Stimulated activated CD8-positive, alpha-beta memory T cell treated with anti-CD3 and anti-CD28 coated beads, Interleukin-12 subunit alpha, Interleukin-12 subunit beta, amount 100 ng/mL, for 4 hours (primary cell): ENCODE measurements at regions not wholly inside any gene's neighbourhood (a gene's known extent, or its start where the extent isn't known, plus 50 kb on each side); places are given as distances from the start of the nearest gene placed in this dataset.
"Not testable (repeated sequence)": the region's sequence is repeated elsewhere in the genome, so short reads cannot be mapped to it uniquely, and the experiment has no call there.

Source experiments
- DNase-seq: peaks from one replicate; pipeline ENCODE4 v3.0.0-alpha.2; 2020; ENCODE audit warnings: low read depth

DNA sequence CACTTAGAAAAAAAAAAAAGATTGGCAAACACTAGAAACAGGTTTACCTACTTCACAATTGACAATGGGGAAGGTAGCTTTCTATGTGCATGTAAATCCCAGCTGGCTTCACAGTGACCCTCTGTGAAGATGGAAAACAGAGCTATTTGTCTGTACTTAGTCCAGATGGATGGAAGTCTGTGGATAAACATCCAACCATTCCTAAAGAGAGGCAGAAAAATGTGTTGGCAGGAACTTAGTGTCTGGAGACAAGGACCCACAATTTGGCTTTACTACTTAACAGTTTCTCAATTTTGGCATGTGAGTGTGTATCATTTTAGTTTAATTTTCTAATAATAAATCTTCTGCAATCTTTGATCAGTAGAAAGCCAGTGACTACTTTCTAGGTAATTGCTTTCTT is 154.4 kb downstream of the RAD51AP2 start:
- no peak for DNase-seq

DNA sequence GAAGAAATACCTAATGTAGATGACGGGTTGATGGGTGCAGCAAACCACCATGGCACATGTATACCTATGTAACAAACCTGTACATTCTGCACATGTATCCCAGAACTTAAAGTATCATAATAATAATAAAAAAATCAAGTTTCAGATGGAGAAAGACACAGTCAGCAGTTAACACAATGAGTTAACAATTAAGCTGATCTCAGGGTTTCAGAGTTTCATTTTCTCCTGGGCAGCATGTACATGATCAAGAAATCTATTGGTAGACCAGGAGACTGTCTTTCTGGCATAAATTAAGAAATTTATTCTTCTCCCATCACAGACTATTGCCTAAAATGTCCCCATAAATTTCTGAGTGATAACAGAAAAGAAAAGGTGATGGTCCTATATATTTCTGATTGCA is 155.3 kb downstream of the RAD51AP2 start:
- DNase-seq: no peak

DNA sequence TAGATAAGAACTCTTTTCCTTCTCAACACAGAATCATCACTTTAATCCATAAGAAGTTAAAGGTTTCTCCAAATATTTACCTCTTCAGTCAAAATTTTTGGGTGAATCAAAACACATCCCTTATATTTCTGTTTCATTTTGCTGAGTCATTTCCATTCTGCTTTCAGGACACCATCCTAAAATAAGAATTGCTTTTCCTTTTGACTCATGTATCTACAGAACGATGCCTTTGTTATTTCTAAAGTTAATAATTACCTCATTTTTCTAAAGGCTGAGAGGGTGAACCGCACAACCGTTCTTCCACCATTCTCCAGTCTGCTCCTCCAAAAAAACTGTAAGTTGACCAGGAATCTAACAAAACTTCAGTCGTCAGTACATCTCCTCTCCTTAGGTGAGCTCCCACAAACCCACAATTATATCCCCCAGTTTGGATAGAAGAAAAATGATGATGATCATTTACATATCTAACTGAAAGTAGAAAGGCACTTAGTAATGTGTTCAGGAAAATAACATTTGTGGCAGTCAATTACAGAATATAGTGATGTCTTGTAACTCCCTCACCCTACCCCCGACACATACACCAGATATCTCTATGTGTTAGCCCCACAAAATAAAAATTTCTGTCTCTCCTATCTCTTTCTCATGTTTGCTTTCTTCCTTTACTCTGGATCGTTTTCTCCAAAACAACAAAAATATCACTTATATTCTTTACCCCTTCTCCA is 162.5 kb downstream of the RAD51AP2 start:
- no peak for DNase-seq

DNA sequence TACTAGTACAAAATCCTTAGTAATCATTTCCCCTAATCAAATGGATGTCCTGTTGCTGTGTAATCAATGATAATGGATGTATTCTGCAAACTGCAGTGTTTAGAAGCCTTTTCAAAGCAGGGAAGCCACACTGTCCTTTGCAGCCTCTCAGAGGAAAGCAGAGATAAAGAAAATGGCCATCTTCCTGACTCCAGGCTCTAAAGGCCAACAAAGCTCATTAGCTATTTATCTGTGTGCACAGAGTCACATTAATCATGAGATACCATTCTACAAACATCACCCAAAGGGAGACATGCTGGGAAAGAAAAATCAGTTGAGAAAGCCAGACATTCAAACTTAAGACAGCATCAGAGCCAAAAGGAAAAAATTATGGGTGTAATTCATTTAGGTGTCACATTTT is 165.0 kb downstream of the RAD51AP2 start:
- no peak for DNase-seq

DNA sequence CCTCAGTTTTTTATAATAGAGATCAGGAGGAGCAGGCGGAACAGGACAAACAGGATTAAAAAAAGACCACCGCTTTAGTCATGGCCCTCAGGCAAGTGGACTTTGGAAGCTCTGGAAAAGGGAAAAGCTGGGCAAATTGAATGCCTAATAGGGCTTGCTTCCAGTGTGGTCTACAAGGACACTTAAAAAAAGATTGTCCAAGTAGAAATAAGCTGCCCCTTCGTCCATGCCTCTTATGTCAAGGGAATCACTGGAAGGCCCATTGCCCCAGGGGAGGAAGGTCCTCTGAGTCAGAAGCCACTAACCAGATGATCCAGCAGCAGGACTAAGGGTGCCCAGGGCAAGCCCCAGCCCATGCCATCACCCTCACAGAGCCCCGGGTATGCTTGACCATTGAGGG is 175.5 kb downstream of the RAD51AP2 start:
- DNase-seq: not testable (repeated sequence)

DNA sequence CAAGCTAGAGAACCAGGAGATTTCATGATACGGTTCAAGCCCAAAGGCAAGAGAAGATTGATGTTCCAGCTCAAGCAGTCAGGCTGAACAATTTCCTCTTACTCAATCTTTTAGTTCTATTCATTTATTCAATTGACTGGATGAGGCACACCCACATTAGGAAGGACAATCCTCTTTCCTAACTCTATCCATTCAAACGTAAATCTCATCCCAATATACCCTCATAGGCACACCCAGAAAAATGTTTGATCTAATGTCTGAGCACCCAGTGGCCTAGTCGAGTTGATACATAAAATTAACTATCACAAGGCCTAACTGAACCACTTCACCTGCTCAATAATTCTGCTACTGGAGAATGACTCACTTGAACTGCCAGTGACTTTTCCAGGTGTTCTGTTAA is 180.7 kb downstream of the RAD51AP2 start:
- no peak for DNase-seq

DNA sequence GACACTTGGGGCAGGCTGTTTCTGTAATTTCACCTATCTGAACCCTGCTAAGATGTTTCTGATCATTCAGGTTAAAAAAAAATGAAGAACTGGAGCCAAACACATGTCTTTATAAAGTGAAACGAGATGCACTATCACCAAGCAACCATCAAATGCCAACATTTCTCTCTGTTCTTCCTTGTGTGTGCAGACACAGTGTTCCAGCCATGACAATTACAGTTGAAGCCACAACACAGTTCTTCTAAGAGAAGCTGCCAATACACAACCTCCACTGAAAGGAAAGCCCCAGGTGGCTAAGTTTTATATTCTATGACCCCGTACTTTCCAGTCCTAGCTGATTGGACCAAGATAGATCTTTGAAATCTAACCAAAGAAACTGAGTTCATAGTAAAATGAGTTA is 181.8 kb downstream of the RAD51AP2 start:
- no peak for DNase-seq

DNA sequence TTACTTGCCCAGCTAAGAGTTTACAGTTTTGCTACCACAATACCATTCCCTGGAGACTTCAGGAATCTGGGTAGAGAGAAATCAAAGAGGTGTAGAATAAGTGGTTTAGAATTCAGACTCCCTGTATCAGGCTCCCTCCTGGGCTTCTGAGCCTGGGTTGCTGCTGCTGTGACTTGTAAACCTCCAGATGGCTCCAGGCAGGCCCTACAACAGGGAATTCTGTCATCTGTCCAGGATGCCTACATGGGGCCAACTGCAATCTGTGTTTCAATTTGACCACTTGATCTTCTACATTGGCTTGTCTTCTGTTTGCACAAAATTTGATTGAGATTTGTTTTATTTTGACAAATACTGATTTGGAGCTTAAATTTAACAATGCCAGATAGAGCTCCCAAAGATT is 183.9 kb downstream of the RAD51AP2 start:
- DNase-seq: no peak

DNA sequence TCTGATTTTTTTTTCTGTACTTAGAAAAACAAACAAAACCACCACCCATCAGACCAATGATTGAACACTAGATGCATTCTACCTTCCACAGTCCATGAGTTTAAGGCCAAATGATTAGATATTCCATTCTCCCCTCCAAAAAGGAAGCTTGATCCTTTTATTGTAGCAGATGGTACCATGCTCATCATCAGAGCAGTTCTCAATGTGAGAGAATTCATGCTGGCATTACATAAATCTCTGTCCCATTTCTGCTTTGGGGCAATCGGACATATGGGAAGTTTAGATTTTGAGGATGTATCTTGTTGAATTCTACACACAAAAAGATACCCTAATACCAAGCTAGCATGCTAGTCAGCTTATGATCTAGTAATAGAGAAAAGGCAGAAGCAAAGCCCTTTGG is 186.6 kb downstream of the RAD51AP2 start:
- no peak for DNase-seq

DNA sequence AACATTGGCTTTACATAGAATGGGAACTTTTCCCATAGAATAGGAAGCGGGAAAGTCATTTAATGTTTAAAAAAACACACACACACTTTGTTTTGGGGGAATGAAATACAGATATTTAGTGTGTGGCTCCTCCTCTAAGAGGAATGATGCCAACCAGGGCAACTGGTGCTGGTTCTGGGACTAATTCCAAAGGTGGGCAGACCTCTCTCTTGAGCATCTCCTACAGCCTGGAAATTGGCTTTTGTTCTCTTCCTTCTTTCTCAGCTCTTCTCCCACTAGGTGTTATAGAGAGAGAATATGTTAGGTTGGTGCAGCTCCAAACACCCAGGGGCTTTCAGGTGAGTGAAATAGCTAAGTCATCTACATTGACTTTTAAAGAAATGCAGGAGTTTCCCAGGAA is 190.1 kb downstream of the RAD51AP2 start:
- no peak for DNase-seq

DNA sequence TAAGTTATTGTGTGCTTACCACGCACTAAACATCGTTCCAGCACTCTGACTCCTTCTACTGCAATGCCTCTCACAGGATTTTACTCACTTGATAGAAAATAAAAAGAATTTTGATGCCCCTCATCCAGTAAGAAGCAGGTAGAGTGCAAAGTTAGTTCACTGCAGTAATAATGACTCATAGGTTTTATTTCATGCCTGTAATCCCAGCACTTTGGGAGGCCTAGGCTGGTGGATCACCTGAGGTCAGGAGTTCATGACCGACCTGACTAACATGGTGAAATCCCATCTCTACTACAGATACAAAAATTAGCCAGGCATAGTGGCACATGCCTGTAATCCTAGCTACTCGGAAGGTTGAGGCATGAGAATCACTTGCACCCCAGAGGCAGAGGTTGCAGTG is 190.6 kb downstream of the RAD51AP2 start:
- no peak for DNase-seq

DNA sequence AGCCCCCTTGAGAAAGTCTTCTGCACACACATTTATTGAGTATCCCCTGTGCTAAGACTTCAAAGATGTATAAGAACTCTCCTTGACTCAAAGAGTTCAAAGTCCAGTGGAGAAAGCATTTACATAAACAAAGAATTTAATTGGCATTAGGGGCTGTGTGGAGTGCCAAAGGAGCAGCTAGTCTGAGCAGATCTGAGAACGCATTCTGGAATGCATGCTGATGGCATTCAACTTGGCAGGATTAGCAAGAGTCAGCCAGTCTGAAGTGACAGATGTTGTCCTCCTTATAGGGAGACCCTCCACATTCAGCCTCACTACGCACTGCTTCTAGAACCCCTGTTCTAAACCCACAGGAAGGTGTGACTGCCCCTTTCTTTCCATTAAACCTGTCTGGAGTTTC is 191.5 kb downstream of the RAD51AP2 start:
- no peak for DNase-seq

DNA sequence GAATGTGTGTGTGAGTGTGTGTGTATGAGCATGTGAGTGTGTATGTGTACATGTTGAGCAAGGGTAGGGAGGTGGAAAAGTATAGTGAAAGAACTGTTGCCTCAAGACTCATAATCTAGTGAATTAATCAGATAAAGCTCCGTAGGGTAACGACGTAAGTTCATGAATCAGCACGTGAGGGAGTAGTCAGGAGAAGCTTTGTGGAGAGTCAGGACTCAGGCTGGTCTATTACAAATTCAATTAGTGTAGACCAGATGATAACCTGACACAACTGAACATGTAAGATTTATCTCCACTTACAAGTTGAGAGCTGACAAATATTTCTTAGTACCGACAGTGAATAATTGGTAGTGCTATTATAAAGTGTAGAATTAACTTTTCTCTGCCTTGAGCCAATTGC is 194.5 kb downstream of the RAD51AP2 start:
- no peak for DNase-seq

DNA sequence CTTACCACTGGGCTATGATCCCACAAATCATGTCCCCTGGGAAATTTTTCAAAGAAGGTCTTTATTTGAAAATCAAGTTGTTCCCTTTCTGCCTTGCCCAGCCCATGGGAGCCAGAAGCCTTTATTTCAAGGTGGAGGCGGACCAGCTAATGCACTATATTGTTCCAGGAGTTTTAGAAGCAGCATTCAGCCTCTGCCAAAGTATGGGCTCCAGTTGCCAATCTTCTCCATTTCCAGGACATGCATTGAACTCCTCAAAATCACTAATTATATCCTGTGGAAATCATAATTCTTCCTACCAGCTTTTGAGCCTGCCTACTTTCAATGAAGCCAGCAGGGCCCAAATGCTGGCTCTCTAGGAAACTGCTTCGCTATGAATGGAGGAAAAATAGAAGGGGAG is 195.8 kb downstream of the RAD51AP2 start:
- no peak for DNase-seq

DNA sequence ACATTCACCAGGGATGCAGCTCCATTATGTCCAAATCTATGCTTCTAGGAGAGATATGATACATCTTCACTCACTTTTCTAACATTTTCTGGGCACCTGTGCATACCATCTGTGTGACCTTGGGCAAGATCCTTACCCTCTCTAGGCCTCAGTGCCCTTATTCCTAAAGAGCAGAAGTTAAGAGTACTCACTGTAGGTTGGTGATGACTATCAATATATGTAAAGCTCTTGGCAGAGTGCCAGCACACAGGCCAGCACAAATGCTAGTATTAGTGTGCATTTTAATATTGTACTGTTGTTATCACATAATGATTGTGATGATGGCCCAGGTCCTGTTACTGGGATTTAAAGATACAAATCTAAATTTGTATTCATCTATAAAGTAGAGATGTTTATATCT is 199.2 kb downstream of the RAD51AP2 start:
- no peak for DNase-seq

DNA sequence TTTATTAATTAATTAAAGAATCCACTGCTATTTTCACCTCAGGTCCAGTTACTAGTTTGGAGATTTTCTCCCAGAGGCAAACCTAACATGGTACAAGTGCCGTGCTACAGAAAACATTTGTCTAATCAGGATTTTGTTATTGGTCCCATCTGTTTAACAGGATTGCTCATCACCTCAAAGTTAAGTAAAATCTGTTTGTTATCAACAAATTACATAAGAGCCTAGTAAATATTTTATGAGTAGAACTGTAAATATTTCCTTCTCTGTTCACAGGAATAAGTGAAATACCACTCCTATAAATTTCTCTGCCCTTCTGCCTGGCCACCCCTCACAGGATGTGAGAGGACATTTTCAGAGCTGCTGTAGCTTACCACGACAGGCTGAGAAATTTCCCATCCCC is 200.2 kb downstream of the RAD51AP2 start:
- no peak for DNase-seq

DNA sequence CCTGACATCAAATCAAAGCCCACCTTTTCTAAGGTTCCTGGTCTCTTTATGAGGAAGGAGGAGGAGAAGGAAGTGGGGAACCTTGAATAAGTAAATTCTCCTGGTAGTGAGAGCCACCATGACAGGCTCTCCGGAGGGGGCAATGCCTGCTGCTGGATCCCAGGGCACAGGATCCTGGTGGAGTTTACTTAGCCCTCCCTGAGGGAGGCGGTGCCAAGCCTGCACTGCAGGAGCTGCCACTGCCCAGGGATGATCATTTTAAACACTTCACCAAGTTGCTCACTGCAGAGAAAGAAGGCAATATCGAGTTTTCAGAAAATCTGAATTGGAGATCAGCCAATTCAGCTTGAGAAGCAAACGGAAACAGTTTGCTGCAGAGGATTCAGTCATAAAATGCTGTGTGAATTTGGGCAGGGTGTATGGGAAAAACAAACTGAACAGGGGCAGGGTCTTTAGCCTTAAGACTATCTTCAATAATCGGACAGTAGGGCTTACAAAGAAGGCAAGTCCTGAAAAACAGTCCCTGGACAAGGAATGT is 200.7 kb downstream of the RAD51AP2 start:
- no peak for DNase-seq

DNA sequence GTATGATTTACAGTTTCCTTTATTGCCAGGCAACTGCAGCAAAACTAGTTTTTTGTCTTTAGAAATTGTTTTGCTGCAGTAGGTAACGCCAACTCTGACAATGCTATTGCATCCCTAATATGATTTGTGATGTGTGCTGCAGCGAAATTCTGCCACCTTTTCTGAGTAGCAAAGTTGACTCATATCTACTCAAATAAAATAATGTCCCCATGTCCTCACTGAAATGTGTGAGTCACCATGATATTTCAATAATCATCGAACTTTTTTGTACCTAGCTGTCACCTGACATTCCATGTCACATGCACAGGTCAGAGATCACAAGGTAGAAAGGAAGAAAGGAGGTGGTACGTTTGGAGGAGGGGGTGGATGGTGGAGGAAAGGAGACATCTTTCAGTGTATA is 205.0 kb downstream of the RAD51AP2 start:
- no peak for DNase-seq

DNA sequence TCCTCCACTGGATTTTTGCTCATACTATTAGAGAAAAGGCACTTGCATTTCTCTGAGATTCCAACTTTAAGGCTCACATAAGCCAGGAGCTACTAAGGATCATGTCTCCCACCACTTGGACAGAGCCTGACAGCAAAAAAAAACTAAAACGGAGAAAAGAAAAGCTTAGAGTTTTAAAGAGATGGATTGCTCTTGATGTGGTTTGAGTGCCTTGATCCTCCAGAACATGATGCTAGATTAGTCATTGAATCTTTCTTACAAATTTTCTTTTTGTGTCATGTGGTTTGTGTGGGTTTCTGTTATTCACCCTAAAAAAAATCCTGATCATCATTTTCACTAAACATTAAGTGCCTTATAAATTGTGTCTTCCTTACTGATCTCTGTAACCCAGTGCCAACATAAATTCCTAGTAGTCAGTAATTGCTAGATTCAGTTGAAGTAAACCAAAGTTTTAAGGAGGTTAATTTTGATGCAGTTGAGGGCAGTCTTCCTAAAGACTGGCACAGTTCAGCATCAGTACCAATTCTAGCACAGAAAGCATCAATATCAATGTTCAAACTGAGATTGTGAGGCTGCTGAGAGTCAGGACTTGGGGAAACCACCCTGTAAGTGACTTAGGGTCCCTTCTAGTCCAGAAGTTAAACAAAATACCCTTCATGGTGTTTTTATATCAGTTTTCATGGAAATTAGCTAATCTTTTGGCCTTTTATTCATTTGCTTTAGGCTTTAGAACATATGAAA is 206.3 kb downstream of the RAD51AP2 start:
- DNase-seq: no peak

DNA sequence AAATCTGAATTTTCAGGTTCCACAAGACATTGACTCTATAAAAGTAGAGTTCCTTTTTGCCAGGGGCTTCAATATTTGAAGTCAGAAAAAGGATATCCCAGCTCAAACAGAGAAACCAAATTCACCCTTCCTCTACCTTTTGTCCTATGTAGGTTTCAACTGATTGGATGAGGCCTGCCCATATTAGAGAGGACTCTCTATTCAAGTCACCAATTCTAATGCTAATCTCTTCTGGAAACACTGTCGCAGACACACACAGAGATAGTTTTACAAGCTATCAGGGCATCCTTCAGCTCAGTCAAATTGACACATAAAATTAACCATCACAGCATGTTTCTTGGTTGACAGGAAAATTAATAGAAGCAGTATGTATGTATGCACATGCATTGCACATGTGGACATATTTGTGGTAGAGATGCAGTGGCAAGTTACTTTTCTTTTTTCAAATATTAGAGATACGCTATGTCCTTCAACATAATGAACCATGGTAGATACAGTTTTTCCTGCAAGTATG is 207.1 kb downstream of the RAD51AP2 start:
- no peak for DNase-seq

DNA sequence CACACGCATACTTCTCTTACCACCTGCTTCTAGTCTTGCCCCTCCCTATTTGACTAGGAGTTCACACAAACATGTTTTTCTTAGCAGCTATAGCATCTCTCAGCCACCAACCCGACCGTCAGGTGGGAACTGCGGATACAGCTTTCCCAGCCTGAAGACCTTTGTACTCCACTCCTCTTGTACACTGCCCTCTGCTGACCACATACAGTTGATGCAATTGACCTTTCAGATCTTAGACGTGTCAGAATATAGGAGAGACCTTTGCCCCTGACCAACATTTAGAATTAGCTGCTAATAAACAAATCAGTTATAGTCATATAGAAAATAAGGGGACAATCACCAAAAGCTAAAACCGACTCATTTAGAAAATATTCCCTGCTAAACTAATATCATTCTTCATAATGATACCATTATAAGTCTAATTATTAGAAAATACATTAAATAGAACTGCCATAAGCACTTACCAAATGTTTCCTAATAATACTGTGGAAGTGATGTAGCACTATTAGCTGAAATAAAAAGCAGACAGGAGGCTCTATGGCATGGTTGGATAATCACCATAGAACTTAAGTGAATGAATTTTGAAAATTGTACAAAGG is 208.4 kb downstream of the RAD51AP2 start:
- no peak for DNase-seq

DNA sequence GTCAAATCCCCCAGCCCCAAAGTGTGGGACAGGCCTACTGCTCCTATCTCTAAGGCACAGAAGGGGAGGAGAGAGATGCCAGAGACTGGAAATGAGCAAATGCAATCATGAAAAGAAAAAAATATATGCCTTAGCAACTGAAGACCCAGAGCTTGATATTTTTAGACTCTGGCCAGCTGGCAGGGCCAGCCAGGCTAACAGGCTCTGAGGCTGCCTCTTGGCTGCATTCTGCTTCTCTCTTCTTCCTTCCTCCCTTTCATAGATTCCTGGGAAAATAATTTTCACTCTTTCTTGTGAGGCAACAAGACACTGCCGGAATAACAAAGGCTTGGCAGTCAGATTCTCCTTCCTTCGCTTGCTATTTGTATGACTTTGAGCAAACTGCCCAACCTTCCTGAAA is 209.1 kb downstream of the RAD51AP2 start:
- DNase-seq: no peak

DNA sequence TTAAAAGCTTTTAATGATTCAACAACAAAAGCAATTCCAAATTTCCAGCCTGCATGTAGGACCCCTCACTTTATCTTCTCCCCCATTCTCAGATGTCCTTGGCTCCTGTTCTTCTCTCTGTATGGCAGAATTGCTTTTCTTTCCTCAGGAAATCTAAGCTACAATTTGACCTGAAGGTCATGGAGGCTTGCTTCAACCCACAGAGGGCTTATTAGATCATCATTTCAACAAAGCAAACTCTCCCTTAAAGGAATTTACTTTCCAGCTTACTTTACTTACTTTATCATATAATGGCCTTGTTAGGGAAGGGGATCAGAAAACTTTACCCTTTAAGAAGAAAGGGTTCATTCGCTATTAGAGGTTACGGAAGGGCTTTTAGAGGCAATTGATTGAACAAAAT is 211.5 kb downstream of the RAD51AP2 start:
- DNase-seq: no peak
